GM12878 (cell line): ENCODE measurements at regions not wholly inside any gene's neighbourhood (a gene's known extent, or its start where the extent isn't known, plus 50 kb on each side); places are given as distances from the start of the nearest gene placed in this dataset.

Source experiments
- ATAC-seq: fragments of 200-7000 bp; cut with Tn5 transposase; 3 replicates; pipeline ENCODE4 v1.9.1; 2020; ENCODE audit warnings: mild to moderate bottlenecking, moderate library complexity
- BruUV-seq: library from RNA; stranded (reverse); fragments of 400-500 nt; replicated peaks from 2 replicates; lab custom pipeline; 2021; lab: Mats Ljungman, UMichigan
- CTCF ChIA-PET: fragments of 300-600 bp; sonication (Branson Sonifier 250); formaldehyde crosslinking; extraction: SDS; loops from one replicate; lab custom pipeline; 2021; ENCODE audit warnings: inconsistent platforms; lab: Yijun Ruan, JAX
- POLR2A ChIA-PET: fragments of 350-600 bp; formaldehyde crosslinking; extraction: SDS; loops from one replicate; lab custom pipeline; 2021; ENCODE audit warnings: inconsistent platforms; lab: Charles Lee
- RAD21 ChIA-PET: fragments of 300-600 bp; sonication (Branson Sonifier 250); formaldehyde crosslinking; loops from one replicate; lab custom pipeline; 2023; ENCODE audit warnings: antibody characterized with exemption; ENCODE audit not compliant: unreplicated experiment; lab: Charles Lee
- SMC1A ChIA-PET: fragments of 300-600 bp; sonication (Branson Sonifier 250); formaldehyde crosslinking; loops from one replicate; lab custom pipeline; 2023; ENCODE audit not compliant: unreplicated experiment, uncharacterized antibody; lab: Charles Lee
- DNase-seq: peaks from one replicate; pipeline ENCODE4 v3.0.0-alpha.2; 2011; ENCODE audit warnings: low read depth, low spot score
- FAIRE-seq: peaks from 3 replicates; lab custom pipeline; 2011; peaks lifted over from hg19 to GRCh38; lab: Jason Lieb, UNC
- H2AFZ ChIP-seq: 2 replicates; pipeline ENCODE4 v1.6.0; 2011; ENCODE audit warnings: low read depth, low read length, control low read depth; ENCODE audit not compliant: control insufficient read depth
- H3K27ac ChIP-seq: 2 replicates; pipeline ENCODE4 v1.5.1; 2011; ENCODE audit warnings: control low read depth; ENCODE audit not compliant: control insufficient read depth, insufficient read depth
- H3K27me3 ChIP-seq, 2 experiments: replicated peaks in 1 of 2; 2 replicates each; pipeline versions ENCODE4 v1.6.0 to v1.6.1; 2011; ENCODE audit warnings: low read length in 1 of 2; ENCODE audit not compliant: control insufficient read depth in 2 of 2, insufficient read depth in 2 of 2
- H3K36me3 ChIP-seq, 2 experiments: 2 replicates each; pipeline ENCODE4 v1.5.1; 2011; ENCODE audit warnings: low read length in 1 of 2; ENCODE audit not compliant: control insufficient read depth in 2 of 2, insufficient read depth in 2 of 2
- H3K4me1 ChIP-seq: 2 replicates; pipeline ENCODE4 v1.6.1; 2011; ENCODE audit warnings: mild to moderate bottlenecking, low read length, moderate library complexity, mixed read lengths; ENCODE audit not compliant: control insufficient read depth, insufficient read depth
- H3K4me2 ChIP-seq: 2 replicates; pipeline ENCODE4 v1.6.0; 2011; ENCODE audit warnings: control low read depth; ENCODE audit not compliant: control insufficient read depth, insufficient read depth
- H3K4me3 ChIP-seq: fragments of 200-600 bp; sonication (generic); 2 replicates; pipeline ENCODE4 v1.5.1; 2016
- H3K79me2 ChIP-seq: 2 replicates; pipeline ENCODE4 v1.6.0; 2011; ENCODE audit warnings: low read length; ENCODE audit not compliant: control insufficient read depth, insufficient read depth
- H3K9ac ChIP-seq: 2 replicates; pipeline ENCODE4 v1.8.0; 2011; ENCODE audit warnings: low read length, control low read depth, mixed read lengths; ENCODE audit not compliant: control insufficient read depth, insufficient read depth
- H3K9me3 ChIP-seq: replicated peaks from 3 replicates; pipeline ENCODE4 v1.5.1; 2011; ENCODE audit warnings: mild to moderate bottlenecking, low read length; ENCODE audit not compliant: control insufficient read depth, insufficient read depth
- H4K20me1 ChIP-seq: 2 replicates; pipeline ENCODE4 v1.6.0; 2011; ENCODE audit not compliant: control insufficient read depth, insufficient read depth
- EED ChIP-seq: sonication (generic); IDR thresholded peaks from 2 replicates; pipeline ENCODE4 v1.6.1; 2016; ENCODE audit warnings: antibody characterized with exemption, low read depth
- EGR1 ChIP-seq, 2 experiments: IDR thresholded peaks; 1 replicate in 1 of 2; 2 replicates in 1 of 2; pipeline ENCODE4 v1.6.1; 2011 to 2012; ENCODE audit warnings: low read depth in 2 of 2, low read length in 2 of 2, borderline replicate concordance in 1 of 2, mild to moderate bottlenecking in 1 of 2, moderate library complexity in 1 of 2
- EZH2 ChIP-seq: IDR thresholded peaks from 2 replicates; pipeline ENCODE4 v1.6.1; 2012; ENCODE audit warnings: low read depth, mild to moderate bottlenecking, control low read depth, inconsistent platforms, low read length, borderline replicate concordance; ENCODE audit not compliant: control insufficient read depth
- HDGF ChIP-seq: fragments of 450-650 bp; IDR thresholded peaks from 2 replicates; pipeline ENCODE4 v1.6.1; 2016; ENCODE audit warnings: antibody characterized with exemption
- IKZF1 ChIP-seq: fragments of 450-650 bp; conservative IDR thresholded peaks from 2 replicates; pipeline ENCODE4 v1.6.1; 2017; ENCODE audit warnings: antibody characterized with exemption, mild to moderate bottlenecking
- MLLT1 ChIP-seq: fragments of 450-650 bp; IDR thresholded peaks from 2 replicates; pipeline ENCODE4 v1.6.1; 2016; ENCODE audit warnings: mild to moderate bottlenecking
- MYB ChIP-seq: fragments of 150-350 bp; IDR thresholded peaks from 2 replicates; pipeline ENCODE4 v1.6.1; 2014; ENCODE audit warnings: mild to moderate bottlenecking, low read depth, low read length, borderline replicate concordance
- SPI1 ChIP-seq: IDR thresholded peaks from 2 replicates; pipeline ENCODE4 v1.6.1; 2011; ENCODE audit warnings: low read depth, mild to moderate bottlenecking, low read length, moderate library complexity, borderline replicate concordance; ENCODE audit not compliant: insufficient read depth
- USF2 ChIP-seq: IDR thresholded peaks from 2 replicates; pipeline ENCODE4 v1.6.1; 2011; ENCODE audit warnings: low read depth, low read length, improper control_type of control experiment, borderline replicate concordance
- WRNIP1 ChIP-seq: IDR thresholded peaks from 2 replicates; pipeline ENCODE4 v1.6.1; 2011; ENCODE audit warnings: low read depth, low read length, improper control_type of control experiment, borderline replicate concordance
- ZNF384 ChIP-seq: IDR thresholded peaks from 2 replicates; pipeline ENCODE4 v1.6.1; 2012; ENCODE audit warnings: low read depth, mild to moderate bottlenecking, low read length, improper control_type of control experiment, borderline replicate concordance
- WGBS: methylation state at CpG from one replicate; pipeline ENCODE4 v1.1.6; 2016; ENCODE audit warnings: low lambda C conversion rate; ENCODE audit not compliant: insufficient replicate concordance, insufficient coverage; ENCODE audit errors: missing lambda C conversion rate; 5-methylcytosine and 5-hydroxymethylcytosine counted together
- in situ Hi-C: fragments of 300-500 bp; cut with MboI; formaldehyde crosslinking; loops from 9 replicates; pipeline ENCODE4 v1.14.3; 2018; ENCODE audit warnings: mixed read lengths
- intact Hi-C: fragments of 100-400 bp; cut with micrococcal nuclease; formaldehyde crosslinking; loops from one replicate; pipeline ENCODE4 v1.14.2; 2022; ENCODE audit not compliant: unreplicated experiment
- TF ChIP-seq, protein P1 (sequence below): fragments of 450-650 bp; IDR thresholded peaks from 2 replicates; pipeline ENCODE4 v1.6.1; 2017; ENCODE audit warnings: borderline replicate concordance
- TF ChIP-seq, protein P2 (sequence below), 3 experiments: IDR thresholded peaks in 2 of 3; conservative IDR thresholded peaks in 1 of 3; 2 replicates each; pipeline ENCODE4 v1.5.1; 2011; ENCODE audit warnings: low read depth in 3 of 3, low read length in 3 of 3, mild to moderate bottlenecking in 3 of 3, control low read depth in 2 of 3, moderate library complexity in 2 of 3, inconsistent platforms in 1 of 3, mixed read lengths in 1 of 3; ENCODE audit not compliant: control insufficient read depth in 2 of 3, insufficient read depth in 1 of 3; ENCODE audit errors: extremely low read depth in 1 of 3
- TF ChIP-seq, protein P3 (sequence below): fragments of 150-350 bp; IDR thresholded peaks from 2 replicates; pipeline ENCODE4 v1.6.1; 2014; ENCODE audit warnings: mild to moderate bottlenecking, low read depth, low read length

- TF ChIP-seq IKZF1: no peak
- TF ChIP-seq, protein P1, sequence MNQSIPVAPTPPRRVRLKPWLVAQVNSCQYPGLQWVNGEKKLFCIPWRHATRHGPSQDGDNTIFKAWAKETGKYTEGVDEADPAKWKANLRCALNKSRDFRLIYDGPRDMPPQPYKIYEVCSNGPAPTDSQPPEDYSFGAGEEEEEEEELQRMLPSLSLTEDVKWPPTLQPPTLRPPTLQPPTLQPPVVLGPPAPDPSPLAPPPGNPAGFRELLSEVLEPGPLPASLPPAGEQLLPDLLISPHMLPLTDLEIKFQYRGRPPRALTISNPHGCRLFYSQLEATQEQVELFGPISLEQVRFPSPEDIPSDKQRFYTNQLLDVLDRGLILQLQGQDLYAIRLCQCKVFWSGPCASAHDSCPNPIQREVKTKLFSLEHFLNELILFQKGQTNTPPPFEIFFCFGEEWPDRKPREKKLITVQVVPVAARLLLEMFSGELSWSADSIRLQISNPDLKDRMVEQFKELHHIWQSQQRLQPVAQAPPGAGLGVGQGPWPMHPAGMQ: no peak
Observed at GRCh38 chr5:37891832-37892231, 52.0 kb upstream of the GDNF start (continued).

- no peak overlapping the region for H2AFZ ChIP-seq
- no TSS peak for BruUV-seq
- H3K9me3 ChIP-seq: no peaks in the 10 kb centered on the region; the same call in 2 of the 3 replicates
- H3K36me3 ChIP-seq: no peaks in the 10 kb centered on the region
- POLR2A ChIA-PET: no interaction called here
- in situ Hi-C loops: no loop called here
- H3K4me2 ChIP-seq: no peak overlapping the region
- no peak for ATAC-seq
- no peak for DNase-seq
- WGBS: 15% methylated on average over 8 of the region's 8 CpGs
- no peak overlapping the region for H3K27ac ChIP-seq
- SMC1A ChIA-PET: no interaction called here
- H3K9ac ChIP-seq: no peak overlapping the region
- H4K20me1 ChIP-seq: no peaks in the 10 kb centered on the region
- peaks cover 0 to 2% of the 10 kb centered on the region in 2 experiments; a peak in 2 of 4 replicates for H3K27me3 ChIP-seq
- no peaks in the 10 kb centered on the region for H3K4me1 ChIP-seq
- no peaks in the 10 kb centered on the region for H3K79me2 ChIP-seq
- intact Hi-C loops: no loop called here
- no peak overlapping the region for H3K4me3 ChIP-seq
- RAD21 ChIA-PET: no interaction called here
- FAIRE-seq: no peak
- CTCF ChIA-PET: no interaction called here
- no peak for TF ChIP-seq EZH2
- no peak for TF ChIP-seq EED
- TF ChIP-seq HDGF: no peak
- no peak for TF ChIP-seq MLLT1
- no peak for TF ChIP-seq EGR1 (IDR thresholded peaks at IDR 0.05; ENCODE audit: borderline replicate concordance in 1 of 2, low read depth in 2 of 2, low read length in 2 of 2)
- no peak for TF ChIP-seq ZNF384
- TF ChIP-seq, protein P2, sequence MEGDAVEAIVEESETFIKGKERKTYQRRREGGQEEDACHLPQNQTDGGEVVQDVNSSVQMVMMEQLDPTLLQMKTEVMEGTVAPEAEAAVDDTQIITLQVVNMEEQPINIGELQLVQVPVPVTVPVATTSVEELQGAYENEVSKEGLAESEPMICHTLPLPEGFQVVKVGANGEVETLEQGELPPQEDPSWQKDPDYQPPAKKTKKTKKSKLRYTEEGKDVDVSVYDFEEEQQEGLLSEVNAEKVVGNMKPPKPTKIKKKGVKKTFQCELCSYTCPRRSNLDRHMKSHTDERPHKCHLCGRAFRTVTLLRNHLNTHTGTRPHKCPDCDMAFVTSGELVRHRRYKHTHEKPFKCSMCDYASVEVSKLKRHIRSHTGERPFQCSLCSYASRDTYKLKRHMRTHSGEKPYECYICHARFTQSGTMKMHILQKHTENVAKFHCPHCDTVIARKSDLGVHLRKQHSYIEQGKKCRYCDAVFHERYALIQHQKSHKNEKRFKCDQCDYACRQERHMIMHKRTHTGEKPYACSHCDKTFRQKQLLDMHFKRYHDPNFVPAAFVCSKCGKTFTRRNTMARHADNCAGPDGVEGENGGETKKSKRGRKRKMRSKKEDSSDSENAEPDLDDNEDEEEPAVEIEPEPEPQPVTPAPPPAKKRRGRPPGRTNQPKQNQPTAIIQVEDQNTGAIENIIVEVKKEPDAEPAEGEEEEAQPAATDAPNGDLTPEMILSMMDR (IDR thresholded peaks at IDR 0.05 in 2 of 3, conservative IDR thresholded peaks at IDR 0.05 in 1 of 3; ENCODE audit: control insufficient read depth in 2 of 3, extremely low read depth in 1 of 3, insufficient read depth in 1 of 3, low read depth in 3 of 3, low read length in 3 of 3): no peak
- TF ChIP-seq WRNIP1: no peak
- TF ChIP-seq SPI1: no peak
- TF ChIP-seq, protein P3, sequence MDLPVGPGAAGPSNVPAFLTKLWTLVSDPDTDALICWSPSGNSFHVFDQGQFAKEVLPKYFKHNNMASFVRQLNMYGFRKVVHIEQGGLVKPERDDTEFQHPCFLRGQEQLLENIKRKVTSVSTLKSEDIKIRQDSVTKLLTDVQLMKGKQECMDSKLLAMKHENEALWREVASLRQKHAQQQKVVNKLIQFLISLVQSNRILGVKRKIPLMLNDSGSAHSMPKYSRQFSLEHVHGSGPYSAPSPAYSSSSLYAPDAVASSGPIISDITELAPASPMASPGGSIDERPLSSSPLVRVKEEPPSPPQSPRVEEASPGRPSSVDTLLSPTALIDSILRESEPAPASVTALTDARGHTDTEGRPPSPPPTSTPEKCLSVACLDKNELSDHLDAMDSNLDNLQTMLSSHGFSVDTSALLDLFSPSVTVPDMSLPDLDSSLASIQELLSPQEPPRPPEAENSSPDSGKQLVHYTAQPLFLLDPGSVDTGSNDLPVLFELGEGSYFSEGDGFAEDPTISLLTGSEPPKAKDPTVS: no peak
- TF ChIP-seq MYB: no peak
- TF ChIP-seq USF2: no peak
Observed at GRCh38 chr5:37889612-37890317, 49.9 kb upstream of the GDNF start.
